ENCODE measurements at regions not wholly inside any gene's neighbourhood (a gene's known extent, or its start where the extent isn't known, plus 50 kb on each side); places are given as distances from the start of the nearest gene placed in this dataset.

DNA sequence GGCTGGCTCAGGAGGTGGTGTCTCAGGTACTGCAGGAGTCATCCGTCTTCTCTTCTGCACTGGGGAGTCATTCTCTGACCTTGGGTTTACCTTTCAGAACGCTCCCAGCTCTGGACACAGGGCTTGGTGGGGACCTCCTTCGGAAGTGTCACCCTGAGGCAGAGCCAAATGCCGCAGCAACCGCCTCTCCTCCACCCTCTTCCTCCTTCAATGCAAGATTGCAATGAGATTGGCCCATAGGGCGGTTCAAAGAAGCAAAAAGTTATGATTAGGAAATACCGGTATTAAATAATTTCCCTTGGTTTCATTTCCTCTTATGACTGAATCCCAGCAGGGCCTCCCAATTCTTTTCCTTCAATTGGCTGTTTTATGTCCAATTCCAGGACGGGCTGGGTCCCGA, 178.8 kb downstream of the ACKR3 start:
- TF ChIP-seq, protein P1, sequence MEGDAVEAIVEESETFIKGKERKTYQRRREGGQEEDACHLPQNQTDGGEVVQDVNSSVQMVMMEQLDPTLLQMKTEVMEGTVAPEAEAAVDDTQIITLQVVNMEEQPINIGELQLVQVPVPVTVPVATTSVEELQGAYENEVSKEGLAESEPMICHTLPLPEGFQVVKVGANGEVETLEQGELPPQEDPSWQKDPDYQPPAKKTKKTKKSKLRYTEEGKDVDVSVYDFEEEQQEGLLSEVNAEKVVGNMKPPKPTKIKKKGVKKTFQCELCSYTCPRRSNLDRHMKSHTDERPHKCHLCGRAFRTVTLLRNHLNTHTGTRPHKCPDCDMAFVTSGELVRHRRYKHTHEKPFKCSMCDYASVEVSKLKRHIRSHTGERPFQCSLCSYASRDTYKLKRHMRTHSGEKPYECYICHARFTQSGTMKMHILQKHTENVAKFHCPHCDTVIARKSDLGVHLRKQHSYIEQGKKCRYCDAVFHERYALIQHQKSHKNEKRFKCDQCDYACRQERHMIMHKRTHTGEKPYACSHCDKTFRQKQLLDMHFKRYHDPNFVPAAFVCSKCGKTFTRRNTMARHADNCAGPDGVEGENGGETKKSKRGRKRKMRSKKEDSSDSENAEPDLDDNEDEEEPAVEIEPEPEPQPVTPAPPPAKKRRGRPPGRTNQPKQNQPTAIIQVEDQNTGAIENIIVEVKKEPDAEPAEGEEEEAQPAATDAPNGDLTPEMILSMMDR (IDR thresholded peaks at IDR 0.05), result no peak
- TF ChIP-seq POLR2A (IDR thresholded peaks at IDR 0.05), result no peak

Measured in body of pancreas (tissue), 4 donors.